A549 (cell line): ENCODE measurements at regions not wholly inside any gene's neighbourhood (a gene's known extent, or its start where the extent isn't known, plus 50 kb on each side); places are given as distances from the start of the nearest gene placed in this dataset.
A peak's percentile ranks its signal among the peaks of the same experiment; 100 is the strongest.

Source experiments
- ATAC-seq, 2 experiments: fragments of 200-7000 bp in 1 of 2; fragments of >200 bp in 1 of 2; cut with Nextera tagmentation in 1 of 2; cut with Tn5 transposase in 1 of 2; 3 replicates each; pipeline versions ENCODE4 v1.8.0 to v1.9.1; 2018 to 2020; ENCODE audit warnings: mild to moderate bottlenecking in 1 of 2, moderate library complexity in 1 of 2
- CTCF ChIA-PET: fragments of 300-600 bp; sonication (Branson Sonifier 250); formaldehyde crosslinking; extraction: SDS; loops from one replicate; lab custom pipeline; 2021; ENCODE audit warnings: antibody characterized with exemption, inconsistent platforms; lab: Yijun Ruan, JAX
- POLR2A ChIA-PET: fragments of 350-600 bp; formaldehyde crosslinking; extraction: SDS; loops from one replicate; lab custom pipeline; 2021; ENCODE audit warnings: antibody characterized with exemption, inconsistent platforms; lab: Yijun Ruan, JAX
- DNase-seq, 2 experiments: peaks; one replicate each; pipeline versions ENCODE4 v3.0.0 to v3.0.0-alpha.2; 2011 to 2016; ENCODE audit warnings: low read depth in 1 of 2, low spot score in 1 of 2
- FAIRE-seq: peaks from 2 replicates; lab custom pipeline; 2011; peaks lifted over from hg19 to GRCh38; lab: Jason Lieb, UNC
- H3K27ac ChIP-seq, 2 experiments: fragments of >200 bp; sonication (Bioruptor Twin); formaldehyde crosslinking; 3 replicates each; pipeline ENCODE4 v1.5.1; 2016 to 2017
- H3K4me1 ChIP-seq: fragments of >200 bp; sonication (Bioruptor Twin); formaldehyde crosslinking; 3 replicates; pipeline ENCODE4 v1.6.1; 2016
- H3K4me2 ChIP-seq: fragments of >200 bp; sonication (Bioruptor Twin); formaldehyde crosslinking; 3 replicates; pipeline ENCODE4 v1.6.1; 2016
- H3K4me3 ChIP-seq: fragments of >200 bp; sonication (Bioruptor Twin); formaldehyde crosslinking; 3 replicates; pipeline ENCODE4 v1.5.1; 2016
- H3K9me3 ChIP-seq: fragments of >200 bp; sonication (Bioruptor Twin); formaldehyde crosslinking; 3 replicates; pipeline ENCODE4 v1.6.1; 2016
- CEBPB ChIP-seq, 2 experiments: fragments of >200 bp in 1 of 2; sonication (Bioruptor Twin) in 1 of 2; formaldehyde crosslinking in 1 of 2; IDR thresholded peaks; 2 replicates each; pipeline ENCODE4 v1.6.1; 2012 to 2016
- CHD2 ChIP-seq: fragments of 150-350 bp; IDR thresholded peaks from 2 replicates; pipeline ENCODE4 v1.6.1; 2014; ENCODE audit warnings: low read length; ENCODE audit not compliant: partially characterized antibody
- CHD4 ChIP-seq: fragments of 200-600 bp; sonication (generic); IDR thresholded peaks from 2 replicates; pipeline ENCODE4 v1.6.1; 2016; ENCODE audit warnings: antibody characterized with exemption, mild to moderate bottlenecking, borderline replicate concordance
- E2F6 ChIP-seq: IDR thresholded peaks from 2 replicates; pipeline ENCODE4 v1.6.1; 2012; ENCODE audit warnings: low read depth, borderline replicate concordance
- EHMT2 ChIP-seq: fragments of 200-600 bp; sonication (generic); IDR thresholded peaks from 2 replicates; pipeline ENCODE4 v1.6.1; 2016; ENCODE audit warnings: antibody characterized with exemption, low read depth, mild to moderate bottlenecking, moderate library complexity
- ELK1 ChIP-seq: fragments of 150-350 bp; IDR thresholded peaks from 2 replicates; pipeline ENCODE4 v1.6.1; 2014; ENCODE audit warnings: low read depth, mild to moderate bottlenecking, low read length
- FOSL2 ChIP-seq, 2 experiments: fragments of 450-650 bp in 1 of 2; fragments of >200 bp in 1 of 2; sonication (Bioruptor Twin) in 1 of 2; formaldehyde crosslinking; IDR thresholded peaks; 2 replicates each; pipeline versions ENCODE4 v1.5.0 to v1.6.1; 2016 to 2020; ENCODE audit warnings: mild to moderate bottlenecking in 1 of 2, moderate library complexity in 1 of 2
- FOXS1 ChIP-seq: fragments of 250-450 bp; sonication (Bioruptor Pico); IDR thresholded peaks from 2 replicates; pipeline ENCODE4 v1.5.0; 2020; ENCODE audit warnings: mild to moderate bottlenecking, moderate library complexity
- GATA3 ChIP-seq: IDR thresholded peaks from 2 replicates; pipeline ENCODE4 v1.6.1; 2012; ENCODE audit warnings: borderline replicate concordance
- HDAC2 ChIP-seq: fragments of 200-600 bp; sonication (generic); IDR thresholded peaks from 2 replicates; pipeline ENCODE4 v1.6.1; 2016
- HEYL ChIP-seq: fragments of 250-450 bp; sonication (Bioruptor Pico); IDR thresholded peaks from 2 replicates; pipeline ENCODE4 v1.8.0; 2021; ENCODE audit warnings: mild to moderate bottlenecking, moderate library complexity
- HOXA7 ChIP-seq: fragments of 250-450 bp; sonication (Bioruptor Pico); IDR thresholded peaks from 2 replicates; pipeline ENCODE4 v1.5.0; 2020; ENCODE audit warnings: mild to moderate bottlenecking, moderate library complexity
- JUN ChIP-seq, 2 experiments: fragments of >200 bp; sonication (Bioruptor Twin); formaldehyde crosslinking; IDR thresholded peaks; 2 replicates in 1 of 2; 3 replicates in 1 of 2; pipeline ENCODE4 v1.6.1; 2016 to 2017
- JUNB ChIP-seq: fragments of >200 bp; sonication (Bioruptor Twin); formaldehyde crosslinking; IDR thresholded peaks from 2 replicates; pipeline ENCODE4 v1.6.1; 2016
- MAFK ChIP-seq: fragments of 450-650 bp; IDR thresholded peaks from 2 replicates; pipeline ENCODE4 v1.6.1; 2014; ENCODE audit not compliant: partially characterized antibody
- MAX ChIP-seq: IDR thresholded peaks from 2 replicates; pipeline ENCODE4 v1.6.1; 2012
- TFCP2L1 ChIP-seq: fragments of 250-450 bp; sonication (Bioruptor Pico); IDR thresholded peaks from 2 replicates; pipeline ENCODE4 v1.5.0; 2021; ENCODE audit warnings: mild to moderate bottlenecking
- TP53 ChIP-seq: fragments of 250-450 bp; sonication (Bioruptor Pico); IDR thresholded peaks from 2 replicates; pipeline ENCODE4 v1.5.0; 2021; ENCODE audit warnings: mild to moderate bottlenecking, moderate library complexity
- ZSCAN20 ChIP-seq: fragments of 250-450 bp; sonication (Bioruptor Pico); IDR thresholded peaks from 2 replicates; pipeline ENCODE4 v1.8.0; 2022; ENCODE audit warnings: mild to moderate bottlenecking, moderate library complexity
- WGBS: methylation state at CpG from one replicate; pipeline ENCODE4 v1.1.6; 2017; ENCODE audit errors: missing lambda C conversion rate; 5-methylcytosine and 5-hydroxymethylcytosine counted together
- TF ChIP-seq, protein P1 (sequence below): fragments of >200 bp; sonication (Bioruptor Twin); formaldehyde crosslinking; IDR thresholded peaks from 2 replicates; pipeline ENCODE4 v1.6.1; 2016

DNA sequence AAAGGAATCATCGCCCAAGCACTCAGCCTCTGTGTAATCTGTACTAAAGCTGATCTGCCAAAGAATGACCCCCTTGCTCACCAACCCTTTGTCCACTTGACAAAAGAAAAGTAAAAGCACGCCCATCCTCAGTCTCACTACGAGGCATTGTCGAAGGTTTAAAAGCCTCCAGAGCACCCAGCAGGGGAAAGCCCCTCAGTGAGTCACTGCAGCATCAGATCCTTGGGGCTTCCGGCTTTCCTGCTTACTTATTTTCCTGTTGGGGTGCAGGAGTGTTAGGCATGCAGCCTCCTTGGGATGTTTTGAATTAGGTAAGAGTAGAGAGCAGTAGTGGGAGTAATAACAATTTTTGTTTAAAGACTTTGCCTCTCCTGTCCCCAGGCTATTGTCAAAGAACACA, 216.1 kb downstream of the MTHFS start:
- peak overlapping the region; percentile 77 for H3K4me2 ChIP-seq
- peaks cover 42% of the 10 kb centered on the region for H3K4me1 ChIP-seq
- WGBS = 20% methylated on average over 5 of the region's 5 CpGs
- no peak overlapping the region for H3K4me3 ChIP-seq
- no peak for FAIRE-seq
- peak; percentile 68 to 74 for DNase-seq
- H3K9me3 ChIP-seq = no peaks in the 10 kb centered on the region
- H3K27ac ChIP-seq = peak overlapping the region; percentile 85 to 86
- CTCF ChIA-PET = interaction anchor here (0.6 to 1.5 kb wide), 4 partner anchors 9 to 319 kb away, joined by 3 to 4 read pairs (median 3); no protein-coding TSS in a partner anchor
- POLR2A ChIA-PET = no interaction called here
- TF ChIP-seq CHD4 (no peak), HDAC2 (no peak), TFCP2L1 (no peak), FOSL2 (IDR thresholded peaks at IDR 0.05) (peak; percentile 28; the same call in 1 of the 2 replicates), FOSL2 (CRISPR knock-in tag; IDR thresholded peaks at IDR 0.05) (peak; percentile 72), JUNB (0 out of 2 replicates have a peak, but pooled peaks have one; percentile 30), MAX (0 out of 2 replicates have a peak, but pooled peaks have one; percentile 26)
- TF ChIP-seq, protein P1, sequence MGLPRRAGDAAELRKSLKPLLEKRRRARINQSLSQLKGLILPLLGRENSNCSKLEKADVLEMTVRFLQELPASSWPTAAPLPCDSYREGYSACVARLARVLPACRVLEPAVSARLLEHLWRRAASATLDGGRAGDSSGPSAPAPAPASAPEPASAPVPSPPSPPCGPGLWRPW = no peak
- peak; percentile 72 to 78 for ATAC-seq

DNA sequence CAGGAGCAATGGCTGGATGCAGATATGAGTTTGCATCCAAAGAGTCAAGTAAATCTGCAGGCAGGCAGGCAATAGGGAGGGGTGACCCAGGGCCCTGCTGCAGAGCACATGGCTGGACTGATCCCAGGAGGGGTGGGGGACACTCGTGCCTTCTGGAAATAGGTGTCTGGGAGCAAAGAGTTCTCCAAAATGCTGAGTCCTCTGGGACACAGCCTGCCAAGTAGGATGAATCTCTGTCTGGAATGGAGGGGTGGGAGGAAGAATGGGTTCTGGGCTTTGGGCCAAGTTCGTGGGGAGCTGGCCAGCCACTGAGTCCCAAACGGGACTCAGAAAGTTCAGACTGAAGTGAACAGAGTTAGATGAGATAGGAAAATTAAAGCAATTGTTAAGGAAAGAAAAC, 214.5 kb downstream of the MTHFS start:
- Histone ChIP-seq H3K4me3 (no peak overlapping the region), H3K9me3 (no peaks in the 10 kb centered on the region), H3K4me1 (peaks cover 42% of the 10 kb centered on the region), H3K4me2 (peak overlapping the region; percentile 77), H3K27ac (peak overlapping the region; percentile 85 to 86)
- DNase-seq = peak; percentile 36 to 52
- ATAC-seq = peak; percentile 48 to 61
- 12% methylated on average over 3 of the region's 3 CpGs for WGBS
- no peak for FAIRE-seq
- ChIA-PET CTCF (no interaction called here), POLR2A (no interaction called here)
- TF ChIP-seq, protein P1 = no peak
- TF ChIP-seq MAX (peak; percentile 73), ZSCAN20 (CRISPR knock-in tag) (no peak)

DNA sequence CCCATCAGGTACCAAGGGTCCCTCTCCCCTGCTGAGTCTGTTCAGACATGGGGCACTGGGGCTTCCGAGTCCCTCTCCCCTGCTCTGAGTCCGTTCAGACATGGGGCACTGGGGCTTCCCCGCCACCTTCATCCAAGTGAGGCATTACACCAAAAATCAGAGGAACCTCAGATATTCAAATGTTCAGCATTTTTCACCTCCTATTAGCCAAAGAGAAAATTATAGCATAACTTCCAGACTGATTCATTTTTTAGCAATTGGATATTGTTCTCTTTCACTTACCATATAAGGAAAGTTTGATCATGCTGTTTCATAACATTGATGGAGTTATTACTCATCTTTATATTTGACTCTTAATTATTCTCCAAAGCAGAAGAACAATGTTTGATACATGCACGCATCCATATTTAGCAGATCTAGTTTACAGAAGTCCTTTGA, 213.9 kb downstream of the MTHFS start:
- Histone ChIP-seq H3K4me2 (peak overlapping the region; percentile 77), H3K4me1 (peaks cover 42% of the 10 kb centered on the region), H3K9me3 (no peaks in the 10 kb centered on the region), H3K4me3 (0 out of 3 replicates have a peak overlapping the region, but pooled peaks have one; percentile 21), H3K27ac (peak overlapping the region; percentile 85 to 86)
- DNase-seq (peak; percentile 43 to 67), ATAC-seq (peak; percentile 74 to 78), FAIRE-seq (peak; percentile 98)
- ChIA-PET CTCF (no interaction called here), POLR2A (no interaction called here)
- 43% methylated on average over 4 of the region's 4 CpGs for WGBS
- TF ChIP-seq JUN (IDR thresholded peaks at IDR 0.05) (no peak; a peak in 1 of 5 replicates), GATA3 (peak; percentile 25; the same call in 1 of the 2 replicates), HOXA7 (CRISPR knock-in tag) (no peak), CHD2 (no peak), HEYL (CRISPR knock-in tag) (no peak), FOXS1 (CRISPR knock-in tag) (no peak), JUNB (peak; percentile 67), ELK1 (no peak), E2F6 (no peak), FOSL2 (IDR thresholded peaks at IDR 0.05) (0 out of 2 replicates have a peak, but pooled peaks have one; percentile 25), FOSL2 (CRISPR knock-in tag; IDR thresholded peaks at IDR 0.05) (peak; percentile 72), TFCP2L1 (no peak), TP53 (CRISPR knock-in tag) (no peak), EHMT2 (no peak), MAFK (peak; percentile 9), CEBPB (IDR thresholded peaks at IDR 0.05) (peak in 1 of 2 experiments; percentile 46; a peak in 2 of 4 replicates), CHD4 (no peak)
